ENCODE measurements at regions not wholly inside any gene's neighbourhood (a gene's known extent, or its start where the extent isn't known, plus 50 kb on each side); places are given as distances from the start of the nearest gene placed in this dataset.

DNA sequence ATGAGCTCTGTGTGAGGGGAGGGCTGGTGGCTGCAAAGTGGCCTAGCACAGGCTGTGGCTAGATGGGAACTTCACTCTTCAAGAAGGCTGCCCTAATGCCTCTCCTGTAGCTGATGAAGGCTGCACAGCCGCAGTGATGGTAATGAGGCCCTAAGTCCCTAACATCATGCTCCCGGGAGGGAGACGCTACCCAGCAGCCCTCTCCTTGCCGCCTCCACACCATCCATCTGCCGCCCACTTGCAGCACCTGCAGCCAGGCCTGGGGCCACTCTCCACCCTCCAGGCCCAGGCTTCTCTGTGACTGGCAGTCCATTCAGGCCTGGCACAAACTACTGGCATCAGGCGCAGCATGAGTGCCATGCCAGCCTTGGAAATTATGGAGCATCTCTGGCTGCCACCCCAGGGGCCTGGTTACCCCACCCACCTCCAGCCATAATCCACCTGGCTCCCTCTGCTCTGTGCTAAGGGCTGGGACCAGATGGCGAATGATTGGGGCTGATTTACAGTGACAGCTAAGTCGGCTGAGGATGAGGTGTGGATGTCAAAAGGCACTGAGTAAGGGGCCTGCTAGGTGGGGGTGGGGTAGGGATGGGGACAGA, 284.2 kb downstream of the LRFN2 start:
- H3K4me3 ChIP-seq (ENCODE audit: low read length), result no peak overlapping the region
- no peak overlapping the region for H2AFZ ChIP-seq (ENCODE audit: low read depth, low read length)
- no peaks in the 10 kb centered on the region for H4K20me1 ChIP-seq (ENCODE audit: insufficient read depth, low read length)
- no peaks in the 10 kb centered on the region for H3K27me3 ChIP-seq (ENCODE audit: low read depth, low read length)
- H3K4me2 ChIP-seq (ENCODE audit: low read length), result no peak overlapping the region
- peaks cover 11% of the 10 kb centered on the region; the same call in 1 of the 2 replicates for H3K9me3 ChIP-seq (ENCODE audit: insufficient read depth, low read length)
- no peak overlapping the region for H3K27ac ChIP-seq (ENCODE audit: low read length)
- H3K4me1 ChIP-seq (ENCODE audit: low read length), result peaks cover 13% of the 10 kb centered on the region
- no peak overlapping the region for H3K9ac ChIP-seq (ENCODE audit: low read length)
- no peaks in the 10 kb centered on the region for H3K79me2 ChIP-seq (ENCODE audit: low read length)
- peaks cover 7% of the 10 kb centered on the region for H3K36me3 ChIP-seq (replicated peaks; ENCODE audit: low read depth, low read length)
- no peak for TF ChIP-seq EZH2phosphoT487 (IDR thresholded peaks at IDR 0.05; ENCODE audit: low read depth)
- TF ChIP-seq, protein P1, sequence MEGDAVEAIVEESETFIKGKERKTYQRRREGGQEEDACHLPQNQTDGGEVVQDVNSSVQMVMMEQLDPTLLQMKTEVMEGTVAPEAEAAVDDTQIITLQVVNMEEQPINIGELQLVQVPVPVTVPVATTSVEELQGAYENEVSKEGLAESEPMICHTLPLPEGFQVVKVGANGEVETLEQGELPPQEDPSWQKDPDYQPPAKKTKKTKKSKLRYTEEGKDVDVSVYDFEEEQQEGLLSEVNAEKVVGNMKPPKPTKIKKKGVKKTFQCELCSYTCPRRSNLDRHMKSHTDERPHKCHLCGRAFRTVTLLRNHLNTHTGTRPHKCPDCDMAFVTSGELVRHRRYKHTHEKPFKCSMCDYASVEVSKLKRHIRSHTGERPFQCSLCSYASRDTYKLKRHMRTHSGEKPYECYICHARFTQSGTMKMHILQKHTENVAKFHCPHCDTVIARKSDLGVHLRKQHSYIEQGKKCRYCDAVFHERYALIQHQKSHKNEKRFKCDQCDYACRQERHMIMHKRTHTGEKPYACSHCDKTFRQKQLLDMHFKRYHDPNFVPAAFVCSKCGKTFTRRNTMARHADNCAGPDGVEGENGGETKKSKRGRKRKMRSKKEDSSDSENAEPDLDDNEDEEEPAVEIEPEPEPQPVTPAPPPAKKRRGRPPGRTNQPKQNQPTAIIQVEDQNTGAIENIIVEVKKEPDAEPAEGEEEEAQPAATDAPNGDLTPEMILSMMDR (IDR thresholded peaks at IDR 0.05; ENCODE audit: low read depth, low read length), result no peak

DNA sequence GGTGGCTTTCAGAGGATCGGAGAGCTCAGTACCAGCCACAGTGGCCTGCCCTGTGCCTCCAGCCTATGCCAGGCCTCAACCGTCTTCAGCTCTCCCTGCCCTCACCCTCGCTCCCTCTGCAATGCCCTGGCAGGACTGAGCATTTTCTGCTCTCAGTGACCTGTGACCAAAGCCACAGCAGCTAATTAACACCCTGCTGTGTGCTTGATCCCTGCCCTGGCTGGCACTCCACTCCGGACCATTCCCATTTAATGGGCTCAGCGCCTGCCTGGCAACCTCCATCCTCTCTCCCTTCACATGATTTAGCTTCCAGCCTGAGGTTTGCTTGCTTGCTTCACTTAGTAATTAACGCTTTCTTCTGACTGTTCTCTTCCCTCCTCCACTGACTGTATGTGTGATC, 287.5 kb downstream of the LRFN2 start:
- Histone ChIP-seq H3K36me3 (replicated peaks; ENCODE audit: low read depth, low read length) (no peaks in the 10 kb centered on the region), H3K9ac (ENCODE audit: low read length) (no peak overlapping the region), H3K27ac (ENCODE audit: low read length) (no peak overlapping the region), H3K4me3 (ENCODE audit: low read length) (no peak overlapping the region), H3K9me3 (ENCODE audit: insufficient read depth, low read length) (peaks cover 5% of the 10 kb centered on the region; the same call in 1 of the 2 replicates), H4K20me1 (ENCODE audit: insufficient read depth, low read length) (no peaks in the 10 kb centered on the region), H3K27me3 (ENCODE audit: low read depth, low read length) (no peaks in the 10 kb centered on the region), H3K4me2 (ENCODE audit: low read length) (no peak overlapping the region), H2AFZ (ENCODE audit: low read depth, low read length) (no peak overlapping the region), H3K4me1 (ENCODE audit: low read length) (0 out of 2 replicates have a peak, but pooled peaks cover 3% of the 10 kb centered on the region), H3K79me2 (ENCODE audit: low read length) (no peaks in the 10 kb centered on the region)
- no peak for TF ChIP-seq EZH2phosphoT487 (IDR thresholded peaks at IDR 0.05; ENCODE audit: low read depth)
- TF ChIP-seq, protein P1 (IDR thresholded peaks at IDR 0.05; ENCODE audit: low read depth, low read length), result no peak

DNA sequence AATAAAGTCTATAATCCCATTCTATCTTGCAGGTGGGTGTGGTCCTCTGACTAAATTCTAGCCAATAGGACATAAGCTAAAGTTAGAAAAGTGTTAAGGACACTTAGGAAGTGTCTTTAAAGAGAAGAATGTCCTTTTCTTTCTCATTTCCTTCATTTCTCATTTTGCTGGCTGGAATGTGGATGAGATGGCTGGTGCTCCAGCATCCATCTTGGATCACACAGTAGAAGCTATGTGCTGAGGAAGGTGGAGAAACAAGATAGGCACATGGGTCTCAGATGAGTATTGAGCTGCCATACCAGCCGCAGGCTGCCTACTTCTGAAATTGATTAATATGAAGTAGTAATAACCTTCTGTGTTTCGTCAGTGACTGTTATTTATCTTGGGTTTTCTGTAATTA, 289.0 kb downstream of the LRFN2 start:
- Histone ChIP-seq H3K9ac (ENCODE audit: low read length) (no peak overlapping the region), H3K36me3 (replicated peaks; ENCODE audit: low read depth, low read length) (no peaks in the 10 kb centered on the region), H3K27me3 (ENCODE audit: low read depth, low read length) (no peaks in the 10 kb centered on the region), H3K27ac (ENCODE audit: low read length) (no peak overlapping the region), H3K9me3 (ENCODE audit: insufficient read depth, low read length) (peaks cover 5% of the 10 kb centered on the region; the same call in 1 of the 2 replicates), H4K20me1 (ENCODE audit: insufficient read depth, low read length) (no peaks in the 10 kb centered on the region), H3K4me3 (ENCODE audit: low read length) (no peak overlapping the region), H2AFZ (ENCODE audit: low read depth, low read length) (no peak overlapping the region), H3K79me2 (ENCODE audit: low read length) (no peaks in the 10 kb centered on the region), H3K4me2 (ENCODE audit: low read length) (no peak overlapping the region), H3K4me1 (ENCODE audit: low read length) (peaks cover 9% of the 10 kb centered on the region)
- TF ChIP-seq EZH2phosphoT487 (IDR thresholded peaks at IDR 0.05; ENCODE audit: low read depth), result no peak
- TF ChIP-seq, protein P1 (IDR thresholded peaks at IDR 0.05; ENCODE audit: low read depth, low read length), result no peak

DNA sequence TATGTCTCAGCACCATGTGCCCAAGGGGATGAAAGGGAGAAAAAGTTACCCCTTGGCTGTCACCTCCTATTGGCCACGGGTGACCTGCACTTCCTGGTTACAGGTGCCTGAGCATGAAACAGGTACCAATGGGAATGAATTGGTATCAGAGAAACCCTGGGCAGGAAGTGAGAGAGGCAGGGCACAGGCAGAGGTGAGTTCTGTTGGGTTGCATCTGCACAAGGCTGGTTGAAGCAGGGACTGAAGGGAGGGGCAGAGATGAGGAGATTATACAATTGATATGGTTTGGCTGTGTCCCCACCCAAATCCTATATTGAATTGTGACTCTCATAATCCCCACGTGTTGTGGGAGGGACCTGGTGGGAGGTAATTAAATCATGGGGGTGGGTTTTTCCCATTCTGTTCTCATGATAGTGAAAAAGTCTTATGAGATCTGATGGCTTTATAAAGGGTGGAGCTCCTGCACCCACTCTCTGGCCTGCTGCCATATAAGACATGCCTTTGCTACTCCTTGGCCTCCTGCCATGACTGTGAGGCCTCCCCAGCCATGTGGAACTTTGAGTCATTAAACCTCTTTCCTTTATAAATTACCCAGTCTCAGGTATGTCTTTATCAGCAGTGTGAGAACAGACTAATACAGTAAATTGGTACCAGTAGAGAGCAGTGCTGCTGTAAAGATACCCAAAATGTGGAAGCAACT, 291.8 kb downstream of the LRFN2 start:
- no peaks in the 10 kb centered on the region for H3K79me2 ChIP-seq (ENCODE audit: low read length)
- H3K4me3 ChIP-seq (ENCODE audit: low read length), result no peak overlapping the region
- H3K4me2 ChIP-seq (ENCODE audit: low read length), result no peak overlapping the region
- peaks cover 5% of the 10 kb centered on the region; the same call in 1 of the 2 replicates for H3K9me3 ChIP-seq (ENCODE audit: insufficient read depth, low read length)
- H3K27ac ChIP-seq (ENCODE audit: low read length), result no peak overlapping the region
- H3K27me3 ChIP-seq (ENCODE audit: low read depth, low read length), result no peaks in the 10 kb centered on the region
- H3K4me1 ChIP-seq (ENCODE audit: low read length), result peaks cover 16% of the 10 kb centered on the region
- H2AFZ ChIP-seq (ENCODE audit: low read depth, low read length), result no peak overlapping the region
- H4K20me1 ChIP-seq (ENCODE audit: insufficient read depth, low read length), result no peaks in the 10 kb centered on the region
- no peaks in the 10 kb centered on the region for H3K36me3 ChIP-seq (replicated peaks; ENCODE audit: low read depth, low read length)
- TF ChIP-seq, protein P1 (IDR thresholded peaks at IDR 0.05; ENCODE audit: low read depth, low read length), result no peak
- TF ChIP-seq EZH2phosphoT487 (IDR thresholded peaks at IDR 0.05; ENCODE audit: low read depth), result no peak
- no peak overlapping the region for H3K9ac ChIP-seq (ENCODE audit: low read length)
